Heart left ventricle (tissue), 13 donors: ENCODE measurements at regions not wholly inside any gene's neighbourhood (a gene's known extent, or its start where the extent isn't known, plus 50 kb on each side); places are given as distances from the start of the nearest gene placed in this dataset.

Experiments
- POLR2A ChIP-seq, 2 donors: fragments of 450-650 bp; IDR thresholded peaks; one replicate each; pipeline ENCODE4 v1.6.1; 2017; ENCODE audit warnings: antibody characterized with exemption in 2 of 2, mild to moderate bottlenecking in 2 of 2, moderate library complexity in 2 of 2
- TF ChIP-seq, protein P1 (sequence below), 12 donors: fragments of 200-600 bp; sonication (generic) in 4 of 12; IDR thresholded peaks; one replicate each; pipeline versions ENCODE4 v1.5.0 to v1.8.0; 2018 to 2022; ENCODE audit warnings: antibody characterized with exemption in 12 of 12, mild to moderate bottlenecking in 5 of 12
- donor health status: ischemic (EF 13 %, LVEDD 7.1; RV severe dilation, severe dysfunction).
- donor health status: DM: no; HTN: yes; CAD: no.
- donor health status: DM: no; HTN: no; CAD: no.
- donor health status: ischemic (EF 25% LVEDD 6.9; RV normal size, moderate dysfunction).
- donor health status: ischemic (EF 25% LVEDD 5.7; RV mildly dilated, moderate dysfunction).
- donor health status: ischemic (EF 35%, LVEDD 5.7; RV mildly dilated, moderate dysfunction).
- donor health status: nonischemic (EF 11% LVEDD 7.7; RV severe dilation, severe dysfunction).
- donor health status: DM: yes; HTN: yes; CAD: no.
- donor health status: PGD.
- donor health status: ischemic (EF 29% LVEDD 5.4; RV normal size, mild dysfunction).
- donor health status: nonischemic (EF 23%, LVEDD 6.1; RV moderate dilation, normal function).

DNA sequence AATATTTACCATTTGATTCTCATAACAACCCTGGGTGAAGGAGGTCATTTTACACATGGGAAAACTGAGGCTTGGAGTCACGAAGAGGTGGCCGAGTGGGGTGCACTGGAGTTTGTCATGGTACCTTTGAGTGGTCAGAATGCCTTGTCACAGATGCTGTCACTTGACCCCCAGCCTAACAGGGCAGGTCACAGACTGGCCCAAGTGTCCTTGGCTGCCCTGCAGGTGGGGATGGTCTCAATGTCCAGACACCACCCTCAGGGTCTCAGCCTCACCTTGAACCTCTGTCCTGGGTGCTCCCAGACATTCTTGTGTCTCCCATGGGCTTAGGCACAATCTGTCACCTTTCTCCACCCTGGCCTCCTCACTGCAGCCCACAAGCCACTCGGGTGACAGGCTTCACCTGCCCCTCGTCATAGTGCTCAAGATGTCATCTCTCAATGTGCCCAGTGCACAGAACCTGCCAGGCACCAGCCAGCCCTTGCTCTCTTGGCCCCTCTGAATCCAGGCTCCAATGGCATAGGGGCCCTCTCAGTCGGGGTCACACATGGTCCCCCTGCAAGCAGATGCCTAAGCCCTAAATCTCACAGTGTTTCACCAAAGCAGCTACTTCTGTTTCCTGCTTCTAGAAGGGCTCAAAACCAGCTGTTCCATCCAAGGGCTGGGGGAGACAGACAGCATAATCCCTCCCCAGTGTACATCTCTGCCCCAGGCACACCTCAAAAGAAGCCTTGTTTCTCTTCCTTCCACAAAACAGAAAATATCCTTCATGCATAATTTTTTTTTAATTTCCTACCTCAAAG lies 76.8 kb upstream of the NANOS1 start:
- TF ChIP-seq, protein P1, sequence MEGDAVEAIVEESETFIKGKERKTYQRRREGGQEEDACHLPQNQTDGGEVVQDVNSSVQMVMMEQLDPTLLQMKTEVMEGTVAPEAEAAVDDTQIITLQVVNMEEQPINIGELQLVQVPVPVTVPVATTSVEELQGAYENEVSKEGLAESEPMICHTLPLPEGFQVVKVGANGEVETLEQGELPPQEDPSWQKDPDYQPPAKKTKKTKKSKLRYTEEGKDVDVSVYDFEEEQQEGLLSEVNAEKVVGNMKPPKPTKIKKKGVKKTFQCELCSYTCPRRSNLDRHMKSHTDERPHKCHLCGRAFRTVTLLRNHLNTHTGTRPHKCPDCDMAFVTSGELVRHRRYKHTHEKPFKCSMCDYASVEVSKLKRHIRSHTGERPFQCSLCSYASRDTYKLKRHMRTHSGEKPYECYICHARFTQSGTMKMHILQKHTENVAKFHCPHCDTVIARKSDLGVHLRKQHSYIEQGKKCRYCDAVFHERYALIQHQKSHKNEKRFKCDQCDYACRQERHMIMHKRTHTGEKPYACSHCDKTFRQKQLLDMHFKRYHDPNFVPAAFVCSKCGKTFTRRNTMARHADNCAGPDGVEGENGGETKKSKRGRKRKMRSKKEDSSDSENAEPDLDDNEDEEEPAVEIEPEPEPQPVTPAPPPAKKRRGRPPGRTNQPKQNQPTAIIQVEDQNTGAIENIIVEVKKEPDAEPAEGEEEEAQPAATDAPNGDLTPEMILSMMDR (IDR thresholded peaks at IDR 0.05): no peak
- TF ChIP-seq POLR2A (IDR thresholded peaks at IDR 0.05): no peak
